ENCODE measurements at regions not wholly inside any gene's neighbourhood (a gene's known extent, or its start where the extent isn't known, plus 50 kb on each side); places are given as distances from the start of the nearest gene placed in this dataset.
"Not testable (repeated sequence)": the region's sequence is repeated elsewhere in the genome, so short reads cannot be mapped to it uniquely, and the experiment has no call there.

- not testable (repeated sequence) for DNase-seq
Observed at GRCh38 chr21:5105939-5106708, 5415.3 kb upstream of the TPTE start.

- DNase-seq, result not testable (repeated sequence)
Observed at GRCh38 chr21:5106767-5107464, 5414.5 kb upstream of the TPTE start.

- DNase-seq, result not testable (repeated sequence)
Observed at GRCh38 chr21:5107637-5108036, 5413.7 kb upstream of the TPTE start.

GRCh38 chr21:5108048-5108775 lies 5413.2 kb upstream of the TPTE start:
- DNase-seq, result not testable (repeated sequence)

- DNase-seq, result not testable (repeated sequence)
Observed at GRCh38 chr21:5111197-5111596, 5410.2 kb upstream of the TPTE start.

GRCh38 chr21:5113092-5113491 lies 5408.3 kb upstream of the TPTE start:
- not testable (repeated sequence) for DNase-seq

GRCh38 chr21:5114468-5114867 lies 5406.9 kb upstream of the TPTE start:
- DNase-seq, result not testable (repeated sequence)

GRCh38 chr21:5114893-5115645 lies 5406.3 kb upstream of the TPTE start:
- DNase-seq, result not testable (repeated sequence)

- not testable (repeated sequence) for DNase-seq
Observed at GRCh38 chr21:5115646-5116343, 5405.6 kb upstream of the TPTE start.

GRCh38 chr21:5116344-5117123 lies 5404.8 kb upstream of the TPTE start:
- not testable (repeated sequence) for DNase-seq

- not testable (repeated sequence) for DNase-seq
Observed at GRCh38 chr21:5117135-5117534, 5404.2 kb upstream of the TPTE start.

- not testable (repeated sequence) for DNase-seq
Observed at GRCh38 chr21:5117666-5118295, 5403.6 kb upstream of the TPTE start.

GRCh38 chr21:5118296-5118679 lies 5403.1 kb upstream of the TPTE start:
- DNase-seq, result not testable (repeated sequence)

- DNase-seq, result not testable (repeated sequence)
Observed at GRCh38 chr21:5119179-5119578, 5402.2 kb upstream of the TPTE start.

GRCh38 chr21:5121399-5121798 lies 5400.0 kb upstream of the TPTE start:
- DNase-seq, result peak; percentile 0

GRCh38 chr21:5121849-5122248 lies 5399.5 kb upstream of the TPTE start:
- DNase-seq, result not testable (repeated sequence)

- DNase-seq, result not testable (repeated sequence)
Observed at GRCh38 chr21:5123655-5124054, 5397.7 kb upstream of the TPTE start.

- DNase-seq, result peak; percentile 83
Observed at GRCh38 chr21:5128261-5128660, 5393.1 kb upstream of the TPTE start.

GRCh38 chr21:5133824-5134223 lies 5387.6 kb upstream of the TPTE start:
- DNase-seq, result not testable (repeated sequence)

GRCh38 chr21:5136406-5136805 lies 5385.0 kb upstream of the TPTE start:
- not testable (repeated sequence) for DNase-seq

All from fibroblast of skin of scalp (primary cell).